ENCODE measurements at regions not wholly inside any gene's neighbourhood (a gene's known extent, or its start where the extent isn't known, plus 50 kb on each side); places are given as distances from the start of the nearest gene placed in this dataset.

- no peak for TF ChIP-seq POLR2AphosphoS5 (IDR thresholded peaks at IDR 0.05)
- TF ChIP-seq RAD21 (conservative IDR thresholded peaks at IDR 0.05) = no peak
- no peak for TF ChIP-seq CTCF (IDR thresholded peaks at IDR 0.05; ENCODE audit: poor library complexity, severe bottlenecking)
These were observed 186.0 kb downstream of the MID1IP1 start for GRCh38 chrX:38987198-38987651.
